T-cell (primary cell): ENCODE measurements at regions not wholly inside any gene's neighbourhood (a gene's known extent, or its start where the extent isn't known, plus 50 kb on each side); places are given as distances from the start of the nearest gene placed in this dataset.
"Not testable (repeated sequence)": the region's sequence is repeated elsewhere in the genome, so short reads cannot be mapped to it uniquely, and the experiment has no call there.

Experiments
- ATAC-seq, 4 experiments: fragments of 200-7000 bp in 3 of 4; fragments of 150-1000 bp in 1 of 4; cut with Tn5 transposase; replicated peaks in 1 of 4; 1 replicate in 3 of 4; 2 replicates in 1 of 4; pipeline ENCODE4 v1.10.0; 2021; ENCODE audit warnings: moderate library complexity in 3 of 4, mild to moderate bottlenecking in 2 of 4, moderate number of reproducible peaks in 1 of 4
- CTCF ChIA-PET, 2 donors: fragments of 300-600 bp; sonication (Branson Sonifier 250); formaldehyde crosslinking; loops; one replicate each; lab custom pipeline; 2022; ENCODE audit warnings: antibody characterized with exemption in 2 of 2; lab: Charles Lee
- POLR2A ChIA-PET, 2 donors: fragments of 300-600 bp; sonication (Branson Sonifier 250); formaldehyde crosslinking; loops; one replicate each; lab custom pipeline; 2022; ENCODE audit warnings: antibody characterized with exemption in 2 of 2; lab: Charles Lee
- DNase-seq, 35 experiments: peaks; one replicate each; pipeline versions ENCODE4 v3.0.0 to v3.0.0-alpha.2; 2013 to 2023
- H3K27ac ChIP-seq: one replicate; pipeline ENCODE4 v1.5.1; 2013; ENCODE audit warnings: low read length
- H3K27me3 ChIP-seq, 2 experiments: replicated peaks in 1 of 2; 1 replicate in 1 of 2; 2 replicates in 1 of 2; pipeline versions ENCODE4 v1.6.1 to v1.7.0; 2013; ENCODE audit warnings: low read length in 1 of 2, mixed read lengths in 1 of 2; ENCODE audit not compliant: control insufficient read depth in 2 of 2, insufficient read depth in 2 of 2; ENCODE audit errors: extremely low read depth in 1 of 2
- H3K36me3 ChIP-seq, 2 donors: 1 replicate in 1 of 2; 2 replicates in 1 of 2; pipeline versions ENCODE4 v1.6.1 to v1.7.0; 2013; ENCODE audit warnings: low read length in 1 of 2; ENCODE audit not compliant: control insufficient read depth in 2 of 2, insufficient read depth in 1 of 2; ENCODE audit errors: extremely low read depth in 1 of 2
- H3K4me1 ChIP-seq, 2 experiments: 1 replicate in 1 of 2; 2 replicates in 1 of 2; pipeline versions ENCODE4 v1.6.1 to v1.7.0; 2013; ENCODE audit warnings: low read length in 2 of 2, mixed read lengths in 1 of 2; ENCODE audit not compliant: insufficient read depth in 2 of 2, control insufficient read depth in 1 of 2; ENCODE audit errors: extremely low read depth in 1 of 2
- H3K4me3 ChIP-seq, 2 donors: 1 replicate in 1 of 2; 2 replicates in 1 of 2; pipeline versions ENCODE4 v1.5.1 to v1.7.0; 2013; ENCODE audit warnings: mild to moderate bottlenecking in 2 of 2, low read length in 1 of 2, moderate library complexity in 1 of 2; ENCODE audit not compliant: control insufficient read depth in 1 of 2; ENCODE audit errors: extremely low read depth in 1 of 2
- H3K9me3 ChIP-seq: 2 replicates; pipeline ENCODE4 v1.7.0; 2013
- H3K27ac Mint-ChIP-seq, 2 donors: one replicate each; pipeline ENCODE4 v1.8.0; 2020 to 2021; ENCODE audit warnings: mild to moderate bottlenecking in 2 of 2, mixed read lengths in 2 of 2
- H3K27me3 Mint-ChIP-seq, 2 donors: one replicate each; pipeline ENCODE4 v1.8.0; 2021 to 2022; ENCODE audit warnings: mixed read lengths in 2 of 2
- H3K36me3 Mint-ChIP-seq: one replicate; pipeline ENCODE4 v1.8.0; 2021; ENCODE audit warnings: mixed read lengths
- H3K4me1 Mint-ChIP-seq, 3 donors: one replicate each; pipeline ENCODE4 v1.8.0; 2020 to 2022; ENCODE audit warnings: mixed read lengths in 3 of 3, mild to moderate bottlenecking in 1 of 3
- H3K4me3 Mint-ChIP-seq, 3 donors: one replicate each; pipeline ENCODE4 v1.8.0; 2020 to 2022; ENCODE audit warnings: mild to moderate bottlenecking in 3 of 3, mixed read lengths in 3 of 3, moderate library complexity in 3 of 3
- H3K9me3 Mint-ChIP-seq, 3 donors: one replicate each; pipeline ENCODE4 v1.8.0; 2020 to 2022; ENCODE audit warnings: mixed read lengths in 3 of 3
- WGBS: methylation state at CpG from one replicate; pipeline ENCODE4 v1.1.5; 2013; ENCODE audit warnings: missing lambda C conversion rate; ENCODE audit not compliant: insufficient coverage; 5-methylcytosine and 5-hydroxymethylcytosine counted together

GRCh38 chr16:10250137-10250828, 68.1 kb upstream of the GRIN2A start:
- 65% methylated on average over 10 of the region's 12 CpGs for WGBS
- H3K36me3 Mint-ChIP-seq = no peaks in the 10 kb centered on the region
- H3K27me3 Mint-ChIP-seq = peaks cover 3% of the 10 kb centered on the region in 2 donors
- no peaks in the 10 kb centered on the region for H3K9me3 Mint-ChIP-seq
- H3K27ac ChIP-seq = no peak overlapping the region
- ATAC-seq (no peak), DNase-seq (no peak)
- ChIA-PET POLR2A (interaction anchor here in 1 of 2 donors (0.5 kb wide), 1 partner anchor 61 kb away, joined by 15 read pairs; no protein-coding TSS in a partner anchor), CTCF (no interaction called here)
- H3K4me1 Mint-ChIP-seq = no peaks in the 10 kb centered on the region
- H3K4me1 ChIP-seq = no peaks in the 10 kb centered on the region
- no peak overlapping the region for H3K4me3 Mint-ChIP-seq
- H3K9me3 ChIP-seq = no peaks in the 10 kb centered on the region
- H3K36me3 ChIP-seq = no peaks in the 10 kb centered on the region
- peaks cover 0 to 7% of the 10 kb centered on the region in 2 experiments for H3K27me3 ChIP-seq
- no peak overlapping the region for H3K27ac Mint-ChIP-seq
- H3K4me3 ChIP-seq = no peak overlapping the region

- Mint-ChIP-seq H3K4me3 (no peak overlapping the region), H3K27ac (no peak overlapping the region), H3K4me1 (peaks cover 4 to 7% (median 6%) of the 10 kb centered on the region in 3 donors), H3K9me3 (no peaks in the 10 kb centered on the region), H3K27me3 (peaks cover 10% of the 10 kb centered on the region in 2 donors), H3K36me3 (no peaks in the 10 kb centered on the region)
- DNase-seq (no peak), ATAC-seq (no peak)
- no peaks in the 10 kb centered on the region for H3K36me3 ChIP-seq
- ChIA-PET CTCF (no interaction called here), POLR2A (no interaction called here)
- no peaks in the 10 kb centered on the region for H3K4me1 ChIP-seq
- H3K27me3 ChIP-seq = peaks cover 0 to 15% of the 10 kb centered on the region in 2 experiments
- WGBS = 87% methylated on average over 25 of the region's 31 CpGs
- no peak overlapping the region for H3K4me3 ChIP-seq
- no peaks in the 10 kb centered on the region for H3K9me3 ChIP-seq
- H3K27ac ChIP-seq = no peak overlapping the region
These were observed 69.9 kb upstream of the GRIN2A start for GRCh38 chr16:10252155-10252554.

- H3K27ac Mint-ChIP-seq = no peak overlapping the region
- Histone ChIP-seq H3K4me1 (no peaks in the 10 kb centered on the region), H3K27ac (no peak overlapping the region), H3K36me3 (no peaks in the 10 kb centered on the region), H3K27me3 (peaks cover 0 to 15% of the 10 kb centered on the region in 2 experiments), H3K4me3 (no peak overlapping the region), H3K9me3 (no peaks in the 10 kb centered on the region)
- ATAC-seq = no peak
- DNase-seq = no peak
- POLR2A ChIA-PET = no interaction called here
- peaks cover 4 to 7% (median 6%) of the 10 kb centered on the region in 3 donors for H3K4me1 Mint-ChIP-seq
- CTCF ChIA-PET = interaction anchor here in 1 of 2 donors (0.8 to 1.6 kb wide), 2 partner anchors 256 to 483 kb away, joined by 4 to 7 read pairs; no protein-coding TSS in a partner anchor
- H3K9me3 Mint-ChIP-seq = no peaks in the 10 kb centered on the region
- H3K36me3 Mint-ChIP-seq = no peaks in the 10 kb centered on the region
- 63% methylated on average over 2 of the region's 10 CpGs for WGBS
- no peak overlapping the region for H3K4me3 Mint-ChIP-seq
- H3K27me3 Mint-ChIP-seq = peaks cover 10% of the 10 kb centered on the region in 2 donors
These were observed 71.2 kb upstream of the GRIN2A start for GRCh38 chr16:10253409-10253808.

GRCh38 chr16:10255728-10256127, 73.5 kb upstream of the GRIN2A start:
- Histone ChIP-seq H3K36me3 (no peaks in the 10 kb centered on the region), H3K9me3 (no peaks in the 10 kb centered on the region), H3K4me3 (no peak overlapping the region), H3K27ac (no peak overlapping the region), H3K27me3 (peaks cover 0 to 11% of the 10 kb centered on the region in 2 experiments), H3K4me1 (no peaks in the 10 kb centered on the region)
- peaks cover 10% of the 10 kb centered on the region in 2 donors for H3K27me3 Mint-ChIP-seq
- 83% methylated on average over 3 of the region's 3 CpGs for WGBS
- ChIA-PET CTCF (interaction anchor here (0.7 to 1.3 kb wide), 2 partner anchors 58 to 254 kb away, joined by 3 read pairs; no protein-coding TSS in a partner anchor), POLR2A (interaction anchor here in 1 of 2 donors (0.6 kb wide), 1 partner anchor 477 kb away, joined by 4 read pairs; no protein-coding TSS in a partner anchor)
- no peak overlapping the region for H3K27ac Mint-ChIP-seq
- H3K4me3 Mint-ChIP-seq = no peak overlapping the region
- no peaks in the 10 kb centered on the region for H3K9me3 Mint-ChIP-seq
- no peaks in the 10 kb centered on the region for H3K36me3 Mint-ChIP-seq
- no peak for DNase-seq
- no peak for ATAC-seq
- peaks cover 4 to 7% (median 6%) of the 10 kb centered on the region in 3 donors for H3K4me1 Mint-ChIP-seq

GRCh38 chr16:10256784-10257641, 74.8 kb upstream of the GRIN2A start:
- Mint-ChIP-seq H3K4me1 (peaks cover 4 to 7% (median 6%) of the 10 kb centered on the region in 3 donors), H3K9me3 (no peaks in the 10 kb centered on the region), H3K36me3 (no peaks in the 10 kb centered on the region), H3K4me3 (peak overlapping the region in 1 of 3 donors; percentile 10), H3K27ac (no peak overlapping the region), H3K27me3 (peaks cover 7 to 10% of the 10 kb centered on the region in 2 donors)
- Histone ChIP-seq H3K36me3 (no peaks in the 10 kb centered on the region), H3K4me3 (no peak overlapping the region), H3K9me3 (no peaks in the 10 kb centered on the region), H3K27me3 (peaks cover 0 to 11% of the 10 kb centered on the region in 2 experiments), H3K27ac (no peak overlapping the region), H3K4me1 (no peaks in the 10 kb centered on the region)
- ATAC-seq (peak; percentile 52 to 72 (median 58)), DNase-seq (peak in 33 of 35 experiments; percentile 2 to 72 (median 27))
- ChIA-PET CTCF (interaction anchor here (0.6 to 1.3 kb wide), 5 partner anchors 56 to 881 kb away, joined by 3 read pairs; no protein-coding TSS in a partner anchor), POLR2A (interaction anchor here in 1 of 2 donors (0.6 kb wide), 1 partner anchor 258 kb away, joined by 3 read pairs; no protein-coding TSS in a partner anchor)
- WGBS = 13% methylated on average over 8 of the region's 17 CpGs

GRCh38 chr16:10257642-10258251, 75.5 kb upstream of the GRIN2A start:
- H3K4me3 Mint-ChIP-seq, H3K9me3 Mint-ChIP-seq, H3K27ac Mint-ChIP-seq, DNase-seq, H3K36me3 Mint-ChIP-seq, ATAC-seq, H3K4me1 Mint-ChIP-seq, H3K4me1 ChIP-seq, H3K27ac ChIP-seq, POLR2A ChIA-PET, H3K4me3 ChIP-seq, H3K9me3 ChIP-seq, H3K36me3 ChIP-seq: not testable (repeated sequence)
- H3K27me3 ChIP-seq = peaks cover 0 to 11% of the 10 kb centered on the region in 2 experiments
- CTCF ChIA-PET = interaction anchor here (0.6 kb wide), 4 partner anchors 56 to 881 kb away, joined by 3 to 4 read pairs (median 3); no protein-coding TSS in a partner anchor
- H3K27me3 Mint-ChIP-seq = peaks cover 7 to 10% of the 10 kb centered on the region in 2 donors
- no CpG with 5 or more reads among the region's 10 CpGs for WGBS
